Upper lobe of right lung (tissue), 1 donor: ENCODE measurements at regions not wholly inside any gene's neighbourhood (a gene's known extent, or its start where the extent isn't known, plus 50 kb on each side); places are given as distances from the start of the nearest gene placed in this dataset.

Experiments
- ATAC-seq: fragments of 200-7000 bp; cut with Tn5 transposase; one replicate; pipeline ENCODE4 v1.9.1; 2020; ENCODE audit warnings: mild to moderate bottlenecking, moderate library complexity
- DNase-seq: peaks from one replicate; pipeline ENCODE4 v3.0.0-alpha.2; 2020
- H3K27ac ChIP-seq: fragments of 200-600 bp; one replicate; pipeline ENCODE4 v1.8.0; 2022
- H3K27me3 ChIP-seq: fragments of 200-600 bp; one replicate; pipeline ENCODE4 v1.8.0; 2022; ENCODE audit warnings: mild to moderate bottlenecking
- H3K36me3 ChIP-seq: fragments of 200-600 bp; one replicate; pipeline ENCODE4 v1.8.0; 2022
- H3K4me1 ChIP-seq: fragments of 200-600 bp; one replicate; pipeline ENCODE4 v1.8.0; 2022
- H3K4me3 ChIP-seq: fragments of 200-600 bp; one replicate; pipeline ENCODE4 v1.8.0; 2022; ENCODE audit warnings: mild to moderate bottlenecking
- H3K9me3 ChIP-seq: fragments of 200-600 bp; one replicate; pipeline ENCODE4 v1.8.0; 2022
- intact Hi-C: fragments of 100-400 bp; cut with DNase I; formaldehyde crosslinking; loops from one replicate; pipeline ENCODE4 v1.11.0; 2022
- TF ChIP-seq, protein P1 (sequence below): fragments of 200-600 bp; IDR thresholded peaks from one replicate; pipeline ENCODE4 v1.8.0; 2022; ENCODE audit warnings: antibody characterized with exemption
- donor health status: DM: no; HTN: yes; CAD: no; lungs with severe emphysema.

DNA sequence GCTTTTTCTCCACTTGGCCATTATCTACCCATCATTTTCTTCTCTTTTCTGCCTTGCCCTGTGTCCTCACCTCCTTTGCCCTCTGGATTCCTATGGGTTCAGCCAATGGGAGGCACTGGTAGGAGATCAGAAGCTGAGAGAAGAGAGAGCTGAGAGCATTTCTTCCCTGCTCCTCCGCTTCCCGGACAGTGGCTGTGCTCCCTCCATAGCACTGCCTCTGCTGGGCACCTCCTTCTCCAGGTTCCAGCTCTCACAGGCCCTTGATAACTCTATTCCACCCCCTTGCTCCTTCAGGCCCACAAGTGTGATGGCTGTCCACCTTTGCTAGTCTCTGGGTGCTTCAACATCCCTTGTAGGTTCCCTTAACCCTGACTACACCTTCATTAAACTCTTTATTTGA lies 79.6 kb downstream of the LSM5 start:
- peaks cover 3% of the 10 kb centered on the region for H3K27me3 ChIP-seq
- no peak overlapping the region for H3K4me3 ChIP-seq
- no peaks in the 10 kb centered on the region for H3K9me3 ChIP-seq
- DNase-seq (no peak), ATAC-seq (no peak)
- H3K27ac ChIP-seq = no peak overlapping the region
- no peaks in the 10 kb centered on the region for H3K4me1 ChIP-seq
- no peaks in the 10 kb centered on the region for H3K36me3 ChIP-seq
- intact Hi-C loops = no loop called here
- TF ChIP-seq, protein P1, sequence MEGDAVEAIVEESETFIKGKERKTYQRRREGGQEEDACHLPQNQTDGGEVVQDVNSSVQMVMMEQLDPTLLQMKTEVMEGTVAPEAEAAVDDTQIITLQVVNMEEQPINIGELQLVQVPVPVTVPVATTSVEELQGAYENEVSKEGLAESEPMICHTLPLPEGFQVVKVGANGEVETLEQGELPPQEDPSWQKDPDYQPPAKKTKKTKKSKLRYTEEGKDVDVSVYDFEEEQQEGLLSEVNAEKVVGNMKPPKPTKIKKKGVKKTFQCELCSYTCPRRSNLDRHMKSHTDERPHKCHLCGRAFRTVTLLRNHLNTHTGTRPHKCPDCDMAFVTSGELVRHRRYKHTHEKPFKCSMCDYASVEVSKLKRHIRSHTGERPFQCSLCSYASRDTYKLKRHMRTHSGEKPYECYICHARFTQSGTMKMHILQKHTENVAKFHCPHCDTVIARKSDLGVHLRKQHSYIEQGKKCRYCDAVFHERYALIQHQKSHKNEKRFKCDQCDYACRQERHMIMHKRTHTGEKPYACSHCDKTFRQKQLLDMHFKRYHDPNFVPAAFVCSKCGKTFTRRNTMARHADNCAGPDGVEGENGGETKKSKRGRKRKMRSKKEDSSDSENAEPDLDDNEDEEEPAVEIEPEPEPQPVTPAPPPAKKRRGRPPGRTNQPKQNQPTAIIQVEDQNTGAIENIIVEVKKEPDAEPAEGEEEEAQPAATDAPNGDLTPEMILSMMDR = no peak

DNA sequence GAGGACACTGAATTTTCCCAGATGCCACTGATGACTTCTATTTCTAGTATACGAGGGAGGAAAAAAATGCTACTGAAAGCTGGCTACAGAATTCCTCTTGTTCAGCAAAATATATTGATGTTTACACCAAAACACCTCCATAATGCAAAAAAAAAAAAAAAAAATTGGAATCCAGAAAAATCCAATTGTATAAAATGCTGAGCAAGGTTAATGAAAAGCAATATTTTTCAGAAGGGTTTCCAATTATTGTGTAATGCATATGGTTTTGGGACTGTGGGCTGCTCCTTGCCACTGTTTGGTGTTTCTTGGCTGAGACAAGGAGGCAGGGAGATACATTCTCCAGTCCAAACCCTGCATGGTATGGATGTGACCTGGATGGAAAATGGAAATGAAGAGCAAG lies 83.8 kb downstream of the LSM5 start:
- H3K27ac ChIP-seq = no peak overlapping the region
- ATAC-seq (no peak), DNase-seq (no peak)
- H3K9me3 ChIP-seq = no peaks in the 10 kb centered on the region
- intact Hi-C loops = no loop called here
- no peaks in the 10 kb centered on the region for H3K36me3 ChIP-seq
- peaks cover 3% of the 10 kb centered on the region for H3K27me3 ChIP-seq
- H3K4me1 ChIP-seq = no peaks in the 10 kb centered on the region
- H3K4me3 ChIP-seq = no peak overlapping the region
- TF ChIP-seq, protein P1 = no peak

DNA sequence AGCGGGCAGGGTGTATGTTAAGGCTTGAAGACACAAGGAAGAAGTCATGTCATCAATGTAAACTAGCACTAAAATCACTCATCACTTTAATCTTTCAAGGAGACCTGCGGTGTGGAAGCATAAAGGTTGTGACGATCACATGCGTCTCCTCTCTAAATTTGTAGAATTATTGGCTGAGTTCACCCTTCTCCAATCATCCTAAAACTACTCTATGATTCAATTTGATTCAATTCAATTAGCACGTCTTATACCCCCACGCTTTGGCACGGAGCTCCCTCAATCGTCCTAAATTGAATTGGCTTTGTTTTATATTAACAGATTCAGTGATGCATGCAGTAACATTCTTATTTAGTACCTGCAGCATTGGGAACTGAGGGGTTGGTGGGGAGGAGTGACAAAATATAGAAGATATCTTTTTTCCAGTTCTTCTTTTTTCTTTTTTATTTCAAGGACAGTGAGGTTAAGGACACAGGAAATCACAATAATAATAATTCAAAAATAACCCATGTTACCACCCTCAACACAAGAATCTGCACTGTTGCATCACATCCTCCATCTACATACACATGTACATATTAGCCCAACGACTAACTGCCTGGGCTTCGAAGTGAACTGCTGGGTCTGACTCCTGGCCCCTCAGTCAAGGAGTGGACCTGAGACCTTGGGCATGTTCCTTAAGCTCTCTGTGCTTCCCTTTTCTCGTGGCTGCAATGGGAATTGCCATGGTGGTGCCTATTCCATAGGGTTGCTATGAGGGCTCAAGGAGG lies 86.5 kb downstream of the LSM5 start:
- H3K27ac ChIP-seq = no peak overlapping the region
- H3K9me3 ChIP-seq = no peaks in the 10 kb centered on the region
- DNase-seq (no peak), ATAC-seq (no peak)
- H3K27me3 ChIP-seq = no peaks in the 10 kb centered on the region
- no peaks in the 10 kb centered on the region for H3K36me3 ChIP-seq
- no peak overlapping the region for H3K4me3 ChIP-seq
- no peaks in the 10 kb centered on the region for H3K4me1 ChIP-seq
- intact Hi-C loops = no loop called here
- TF ChIP-seq, protein P1 = no peak

DNA sequence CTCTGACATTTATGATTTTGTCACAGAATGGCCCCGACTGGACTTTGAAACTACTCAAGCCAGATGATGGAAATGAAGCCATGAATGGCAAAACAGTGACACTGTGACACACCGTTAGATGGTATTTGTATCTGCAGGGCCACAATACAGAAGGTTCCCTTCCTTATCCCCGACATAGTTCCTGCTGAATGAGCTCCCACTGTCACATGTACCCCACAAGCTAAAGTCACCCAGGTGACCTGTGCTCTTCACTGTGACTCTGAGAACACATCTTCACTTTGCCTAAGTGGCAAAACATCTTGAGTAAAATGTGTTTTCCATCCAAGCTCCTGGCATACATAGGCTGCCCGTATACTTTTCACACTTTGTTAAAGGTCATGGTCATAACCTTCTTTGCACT lies 89.5 kb downstream of the LSM5 start:
- no peak overlapping the region for H3K27ac ChIP-seq
- ATAC-seq (no peak), DNase-seq (no peak)
- no peak overlapping the region for H3K4me3 ChIP-seq
- no peaks in the 10 kb centered on the region for H3K36me3 ChIP-seq
- no peaks in the 10 kb centered on the region for H3K4me1 ChIP-seq
- H3K9me3 ChIP-seq = no peaks in the 10 kb centered on the region
- H3K27me3 ChIP-seq = no peaks in the 10 kb centered on the region
- intact Hi-C loops = no loop called here
- TF ChIP-seq, protein P1 = no peak

DNA sequence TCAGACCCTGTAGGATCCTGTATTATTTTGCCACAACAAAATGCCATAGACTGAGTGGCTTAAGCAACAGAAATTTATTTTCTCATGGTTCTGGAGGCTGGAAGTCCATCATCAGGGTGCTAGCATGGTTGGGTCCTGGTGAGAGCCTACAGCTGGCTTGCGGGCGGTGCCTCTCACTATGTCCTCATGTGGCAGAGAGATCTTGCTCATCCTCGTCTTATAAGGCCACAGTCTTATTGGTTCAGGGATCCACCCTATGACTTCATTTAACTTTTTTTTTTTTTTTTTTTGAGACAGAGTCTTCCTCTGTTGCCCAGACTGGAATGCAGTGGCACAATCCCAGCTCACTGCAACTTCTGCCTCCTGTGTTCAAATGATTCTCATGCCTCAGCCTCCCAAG lies 90.9 kb downstream of the LSM5 start:
- DNase-seq (no peak), ATAC-seq (no peak)
- H3K4me3 ChIP-seq = no peak overlapping the region
- no peak overlapping the region for H3K27ac ChIP-seq
- intact Hi-C loops = no loop called here
- TF ChIP-seq, protein P1 = no peak
- no peaks in the 10 kb centered on the region for H3K4me1 ChIP-seq
- H3K9me3 ChIP-seq = no peaks in the 10 kb centered on the region
- no peaks in the 10 kb centered on the region for H3K27me3 ChIP-seq
- H3K36me3 ChIP-seq = no peaks in the 10 kb centered on the region

DNA sequence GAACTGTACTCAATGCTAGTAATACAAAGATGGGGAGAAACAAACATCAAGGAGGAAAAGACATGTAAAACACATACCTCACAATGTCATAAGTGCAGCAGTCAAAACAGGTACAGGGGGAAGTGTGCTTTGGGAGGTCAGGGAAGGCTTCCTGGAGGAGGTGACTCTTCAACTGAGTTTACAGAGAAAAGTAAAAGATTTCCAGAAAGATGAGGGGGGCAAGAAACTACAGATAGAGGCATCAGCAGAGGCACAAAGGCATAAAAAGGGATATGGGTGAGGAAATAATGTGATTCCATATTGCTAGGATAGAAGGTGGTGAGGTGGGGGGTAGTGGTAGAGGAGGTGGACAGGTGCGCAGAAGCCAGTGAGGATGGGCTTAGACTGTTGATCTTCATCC lies 95.0 kb downstream of the LSM5 start:
- no peak overlapping the region for H3K4me3 ChIP-seq
- DNase-seq (no peak), ATAC-seq (no peak)
- no peaks in the 10 kb centered on the region for H3K4me1 ChIP-seq
- H3K27me3 ChIP-seq = no peaks in the 10 kb centered on the region
- H3K36me3 ChIP-seq = no peaks in the 10 kb centered on the region
- TF ChIP-seq, protein P1 = no peak
- H3K9me3 ChIP-seq = no peaks in the 10 kb centered on the region
- H3K27ac ChIP-seq = no peak overlapping the region
- intact Hi-C loops = no loop called here
